ENCODE measurements at regions not wholly inside any gene's neighbourhood (a gene's known extent, or its start where the extent isn't known, plus 50 kb on each side); places are given as distances from the start of the nearest gene placed in this dataset.

DNA sequence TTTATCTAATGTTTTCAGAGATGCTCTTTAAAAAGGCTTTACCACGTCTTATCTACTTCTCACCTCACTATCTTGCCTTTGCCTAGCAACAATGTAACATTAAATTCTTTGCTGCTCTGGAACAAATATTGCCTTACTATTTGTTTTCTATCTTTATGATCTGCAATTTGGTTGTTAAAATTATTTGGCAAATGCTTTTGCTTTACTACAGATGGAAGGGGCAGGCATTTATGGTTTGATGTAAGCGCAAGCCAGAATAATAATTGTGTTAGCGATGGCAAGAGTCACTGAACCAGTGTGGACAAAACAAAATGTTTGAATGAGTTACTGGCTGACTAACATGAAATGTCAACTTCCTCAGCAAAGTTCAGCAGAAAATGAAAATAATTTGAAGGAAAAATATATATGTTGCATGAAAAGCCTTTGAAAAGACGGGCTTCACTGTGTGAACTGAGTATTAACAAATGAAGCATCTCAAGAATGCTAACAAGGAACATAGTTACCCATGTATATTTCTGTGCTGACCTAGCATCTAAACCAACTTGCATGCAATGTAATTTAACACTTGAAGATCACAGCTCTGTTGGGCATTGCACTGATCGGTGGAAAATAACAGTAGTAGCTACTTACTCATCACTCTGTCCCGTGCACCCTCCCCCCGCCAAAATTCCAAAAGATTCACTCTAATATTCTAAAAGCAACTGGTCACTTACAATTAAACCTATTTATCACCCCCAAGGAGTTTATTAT is 454.0 kb upstream of the ARHGEF26 start:
- no peak for DNase-seq

GRCh38 chr3:153669527-153669926 is 451.7 kb upstream of the ARHGEF26 start:
- DNase-seq = no peak

GRCh38 chr3:153670577-153670976 is 450.6 kb upstream of the ARHGEF26 start:
- no peak for DNase-seq

DNA sequence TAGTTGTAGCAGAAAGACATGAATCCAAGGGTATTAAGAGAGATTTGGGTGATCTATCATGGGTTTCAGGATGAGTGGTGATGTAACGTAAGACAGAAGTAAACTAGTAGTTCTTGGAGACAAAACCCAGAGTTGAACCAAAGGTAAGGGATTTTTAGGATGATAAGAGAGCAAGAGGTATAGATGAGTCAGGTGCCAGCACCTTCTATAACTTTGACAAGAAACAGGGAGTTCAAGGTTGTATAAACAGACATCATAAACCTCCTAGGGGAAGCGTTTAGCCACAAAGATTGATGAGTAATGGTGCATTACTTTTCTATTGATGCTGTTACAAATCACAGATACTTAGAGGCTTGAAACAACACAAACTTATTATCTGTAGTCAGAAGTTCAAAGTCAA is 447.3 kb upstream of the ARHGEF26 start:
- DNase-seq = no peak

DNA sequence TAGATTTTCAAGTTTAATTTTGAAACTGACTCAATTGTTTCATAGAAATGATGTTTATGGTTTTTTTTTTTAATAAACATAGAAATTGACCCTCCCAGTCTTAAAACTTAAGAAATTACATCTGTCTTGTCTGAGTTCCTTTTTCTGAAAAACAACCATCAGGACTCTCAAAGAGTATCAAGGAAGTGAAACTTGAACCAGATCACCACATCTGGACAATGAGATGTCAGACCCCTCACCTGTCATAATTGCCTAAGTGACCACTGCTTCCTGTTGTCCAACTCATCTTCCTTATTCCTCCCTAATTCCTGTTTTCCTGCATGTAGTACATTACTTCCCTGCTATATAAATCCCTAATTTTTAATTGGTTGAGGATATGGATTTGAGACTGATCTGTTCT is 441.5 kb upstream of the ARHGEF26 start:
- no peak for DNase-seq

DNA sequence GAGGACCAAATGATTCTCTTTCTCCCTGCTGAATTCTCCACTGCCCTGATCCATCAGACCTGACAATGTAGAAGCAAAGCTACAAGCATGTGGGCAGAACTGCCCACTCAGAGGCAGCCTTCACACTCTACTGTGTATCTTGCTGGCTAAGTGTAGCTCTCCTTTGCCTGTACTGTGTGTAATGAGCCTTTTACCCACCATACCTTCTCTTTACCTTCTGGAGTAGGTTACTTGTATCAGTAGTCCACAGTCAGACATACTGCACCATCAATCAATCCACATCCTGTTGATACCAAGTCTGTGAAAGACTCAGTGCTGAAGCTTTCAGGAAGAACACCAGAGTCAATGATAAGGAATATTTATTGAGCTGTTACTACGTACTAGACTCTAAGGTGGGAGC is 440.7 kb upstream of the ARHGEF26 start:
- no peak for DNase-seq

- no peak for DNase-seq
These were observed 440.1 kb upstream of the ARHGEF26 start for GRCh38 chr3:153681057-153681456.

- DNase-seq = no peak
These were observed 432.7 kb upstream of the ARHGEF26 start for GRCh38 chr3:153688301-153689120.

- DNase-seq = no peak
These were observed 428.0 kb upstream of the ARHGEF26 start for GRCh38 chr3:153693207-153693606.

DNA sequence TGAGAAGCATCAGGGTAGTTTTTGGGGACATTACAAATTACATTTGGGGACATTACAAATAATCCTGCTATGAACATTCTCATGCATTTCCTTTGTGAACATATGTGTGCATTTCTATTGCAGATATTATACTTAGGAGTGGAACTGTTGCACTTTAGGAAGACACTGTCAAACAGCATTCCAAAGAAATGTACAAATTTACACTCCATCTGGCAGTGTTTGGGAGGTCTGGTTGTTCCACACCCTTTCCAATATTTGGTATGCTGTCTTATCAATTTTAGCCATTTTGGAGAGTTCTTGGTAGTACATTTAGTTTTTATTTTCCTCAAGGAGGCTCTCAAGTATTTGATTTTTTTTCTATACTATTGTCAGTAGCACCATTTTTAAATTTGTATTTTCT is 419.1 kb upstream of the ARHGEF26 start:
- DNase-seq = no peak

DNA sequence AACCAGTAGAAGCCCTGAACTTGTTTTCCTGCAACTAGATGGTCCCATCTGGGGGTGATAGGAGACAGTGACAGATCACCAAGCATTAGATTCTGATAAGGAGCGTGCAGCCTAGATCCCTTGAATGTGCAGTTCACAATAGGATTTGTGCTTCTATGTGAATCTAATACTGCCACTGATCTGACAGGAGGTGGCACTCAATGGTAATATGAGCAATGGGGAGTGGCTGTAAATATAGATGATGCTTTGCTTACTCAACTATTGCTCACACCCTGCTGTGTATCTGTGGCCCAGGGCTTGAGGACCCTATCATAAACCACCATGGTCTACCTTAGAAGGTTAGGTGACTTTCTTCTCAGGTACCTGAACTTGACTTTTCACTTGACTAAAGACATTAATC is 417.1 kb upstream of the ARHGEF26 start:
- DNase-seq = no peak

DNA sequence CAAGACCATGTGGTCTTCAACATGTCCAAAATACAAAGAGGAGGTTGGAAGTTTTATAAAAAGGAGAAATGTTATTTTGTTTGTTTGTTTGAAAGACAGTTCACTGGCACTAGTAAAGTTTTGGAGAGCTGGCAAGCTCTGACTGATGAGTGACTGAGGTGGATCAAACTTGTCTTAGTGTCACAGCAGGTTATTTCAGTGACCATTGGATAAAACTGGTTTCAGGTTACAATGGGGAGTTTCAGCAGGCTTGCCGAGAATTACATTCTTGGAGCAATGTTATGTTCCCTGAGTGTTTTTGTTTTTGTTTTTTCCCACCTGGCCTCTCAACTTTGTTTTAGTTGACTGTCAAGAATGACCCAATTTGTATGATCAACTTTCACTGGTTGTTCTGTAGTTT is 414.5 kb upstream of the ARHGEF26 start:
- DNase-seq = no peak

DNA sequence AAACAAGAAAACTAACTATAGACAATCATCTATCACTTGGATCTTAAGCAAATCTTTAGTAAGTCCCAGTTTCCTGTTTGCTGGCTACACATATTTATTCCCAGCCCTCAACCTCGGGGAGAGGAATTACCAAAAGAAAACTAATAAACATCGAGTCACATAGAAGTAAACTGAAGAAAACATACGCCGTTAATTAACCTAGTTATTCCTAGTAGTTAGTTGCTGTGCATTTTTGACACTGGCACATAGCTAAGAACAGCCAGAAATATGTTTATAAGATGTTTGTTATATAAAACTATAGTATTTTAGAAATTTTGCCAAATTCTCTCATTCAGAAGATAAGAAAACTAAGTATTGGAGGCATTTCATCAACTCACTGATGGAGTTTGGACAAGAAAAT is 407.2 kb upstream of the ARHGEF26 start:
- DNase-seq = no peak

DNA sequence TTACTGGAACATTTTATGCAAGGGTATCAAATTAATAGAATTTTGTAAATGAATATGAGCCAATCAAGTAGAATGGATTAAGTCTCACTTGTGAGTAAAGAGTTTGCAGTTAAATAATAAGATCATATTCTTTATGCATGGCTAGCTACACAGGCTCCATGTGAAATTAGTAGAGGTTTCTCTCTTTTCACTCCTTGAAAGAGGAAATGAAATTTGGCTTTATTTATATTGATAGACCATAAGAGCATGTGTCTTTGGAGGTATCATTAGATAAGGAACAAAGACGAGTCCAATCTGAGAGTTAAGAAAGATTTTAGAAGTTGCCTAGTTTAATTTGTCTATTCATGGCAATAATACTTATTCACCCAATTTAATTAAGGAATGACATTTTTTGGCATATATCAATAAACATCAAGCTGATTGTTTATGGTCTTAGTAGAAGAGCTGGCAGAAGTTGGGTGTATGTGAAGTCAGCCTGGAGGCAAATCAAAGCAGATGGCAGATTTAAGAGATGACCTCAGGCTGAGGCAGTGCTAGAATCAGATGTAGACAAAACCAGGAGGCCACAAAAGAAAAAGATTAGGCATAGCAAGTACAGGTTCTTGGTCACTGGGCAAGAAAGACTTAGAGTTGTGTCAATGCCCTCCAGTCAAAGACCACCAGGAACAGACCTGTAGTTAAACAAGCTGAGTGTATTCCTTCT is 406.5 kb upstream of the ARHGEF26 start:
- no peak for DNase-seq

- no peak for DNase-seq
These were observed 399.0 kb upstream of the ARHGEF26 start for GRCh38 chr3:153722157-153722556.

- no peak for DNase-seq
These were observed 390.1 kb upstream of the ARHGEF26 start for GRCh38 chr3:153731071-153731470.

DNA sequence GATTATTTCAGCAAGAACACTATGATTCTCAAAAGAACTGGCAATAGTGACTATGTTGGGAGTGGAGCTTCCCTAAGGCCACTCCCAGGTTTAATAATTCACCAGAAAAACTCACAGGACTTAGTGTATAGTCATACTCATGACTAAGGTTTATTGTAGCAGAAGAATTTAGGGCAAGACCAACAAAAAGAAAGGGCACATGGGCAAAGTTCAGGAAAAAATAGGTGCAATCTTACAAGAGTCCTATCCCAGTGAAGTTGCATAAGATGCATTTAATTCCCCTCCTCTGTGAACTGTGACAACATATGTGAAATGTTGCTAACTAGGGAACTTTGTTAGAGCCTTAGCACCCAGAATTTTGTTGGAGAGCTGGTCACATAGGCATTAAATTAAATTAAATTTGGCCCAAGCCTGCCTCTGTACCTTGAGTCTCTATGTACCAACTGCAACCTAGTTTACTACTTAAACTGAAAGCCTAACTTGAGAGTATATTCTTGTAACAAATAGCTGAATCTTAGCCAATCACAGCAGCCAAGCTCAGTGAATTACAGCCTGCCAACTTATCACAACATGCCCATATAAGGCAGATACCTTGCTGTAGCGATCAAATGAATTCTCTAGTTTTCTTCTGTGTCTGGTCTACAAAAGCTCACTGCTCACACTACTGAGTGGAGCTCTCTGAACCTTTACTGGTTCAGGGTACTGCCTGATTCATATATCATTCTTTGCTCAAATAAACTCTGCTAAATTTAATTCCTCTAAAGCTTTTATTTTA is 386.2 kb upstream of the ARHGEF26 start:
- DNase-seq = no peak

- no peak for DNase-seq
These were observed 381.1 kb upstream of the ARHGEF26 start for GRCh38 chr3:153740109-153740508.

GRCh38 chr3:153744889-153745288 is 376.3 kb upstream of the ARHGEF26 start:
- no peak for DNase-seq

GRCh38 chr3:153746211-153746610 is 375.0 kb upstream of the ARHGEF26 start:
- DNase-seq = no peak

DNA sequence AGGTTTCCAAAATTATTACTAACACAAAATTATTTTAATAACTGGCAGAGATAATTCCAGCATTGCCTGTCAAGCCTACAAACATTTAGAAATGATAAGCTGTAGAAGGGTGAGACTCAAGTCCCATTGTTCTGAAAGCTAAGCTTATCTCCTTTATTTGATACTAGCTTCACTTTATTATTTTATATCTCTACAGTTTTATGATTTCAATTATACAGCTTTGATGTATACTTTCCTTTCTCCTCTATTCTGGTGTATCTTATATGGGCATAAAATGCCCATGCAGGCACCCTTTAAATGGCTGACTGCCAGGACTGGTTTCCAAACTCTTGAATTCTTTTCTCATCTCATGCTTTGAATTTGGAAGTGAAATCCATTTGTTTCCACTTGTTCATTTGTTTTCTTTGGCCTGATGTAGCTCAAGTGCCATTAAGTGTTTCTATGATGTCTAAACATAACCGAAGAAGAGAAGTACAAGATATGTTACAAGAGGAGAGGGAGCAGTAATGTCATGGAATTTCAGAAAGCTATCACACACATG is 372.1 kb upstream of the ARHGEF26 start:
- no peak for DNase-seq

GRCh38 chr3:153752405-153753027 is 368.7 kb upstream of the ARHGEF26 start:
- no peak for DNase-seq

Data from C1 segment of cervical spinal cord (tissue), 14 donors.